Liver (tissue), 8 donors: ENCODE measurements at regions not wholly inside any gene's neighbourhood (a gene's known extent, or its start where the extent isn't known, plus 50 kb on each side); places are given as distances from the start of the nearest gene placed in this dataset.

ENCODE experiments used
- DNase-seq: peaks from one replicate; pipeline ENCODE4 v3.0.0-alpha.2; 2017; ENCODE audit warnings: low spot score
- H3K27ac ChIP-seq, 2 donors: one replicate each; pipeline ENCODE4 v1.7.0; 2013; ENCODE audit warnings: inconsistent platforms in 2 of 2, low read length in 2 of 2, control low read depth in 1 of 2, low read depth in 1 of 2, mild to moderate bottlenecking in 1 of 2
- H3K27me3 ChIP-seq, 4 donors: one replicate each; pipeline versions ENCODE4 v1.6.1 to v1.7.0; 2013; ENCODE audit warnings: low read length in 3 of 4, inconsistent platforms in 1 of 4, mild to moderate bottlenecking in 1 of 4, moderate library complexity in 1 of 4; ENCODE audit not compliant: control insufficient read depth in 4 of 4, insufficient read depth in 4 of 4
- H3K36me3 ChIP-seq, 4 donors: one replicate each; pipeline versions ENCODE4 v1.6.1 to v1.7.0; 2013; ENCODE audit warnings: low read length in 3 of 4, mild to moderate bottlenecking in 3 of 4, low read depth in 1 of 4, moderate library complexity in 1 of 4; ENCODE audit not compliant: control insufficient read depth in 4 of 4, insufficient read depth in 3 of 4
- H3K4me1 ChIP-seq, 4 donors: one replicate each; pipeline versions ENCODE4 v1.6.1 to v1.7.0; 2013; ENCODE audit warnings: low read length in 3 of 4, mild to moderate bottlenecking in 3 of 4, moderate library complexity in 1 of 4; ENCODE audit not compliant: control insufficient read depth in 4 of 4, insufficient read depth in 4 of 4
- H3K4me3 ChIP-seq, 3 donors: one replicate each; pipeline versions ENCODE4 v1.6.1 to v1.7.0; 2013; ENCODE audit warnings: low read length in 3 of 3, control low read depth in 1 of 3, low read depth in 1 of 3, mild to moderate bottlenecking in 1 of 3
- H3K9ac ChIP-seq, 2 donors: one replicate each; pipeline ENCODE4 v1.7.0; 2013; ENCODE audit warnings: low read length in 2 of 2, mild to moderate bottlenecking in 2 of 2, moderate library complexity in 2 of 2, control low read depth in 1 of 2, low read depth in 1 of 2
- H3K9me3 ChIP-seq, 4 donors: one replicate each; pipeline versions ENCODE4 v1.6.1 to v1.7.0; 2013; ENCODE audit warnings: low read length in 3 of 4; ENCODE audit not compliant: control insufficient read depth in 4 of 4
- EGR1 ChIP-seq, 2 donors: IDR thresholded peaks; 2 replicates each; pipeline ENCODE4 v1.6.1; 2016 to 2018; ENCODE audit warnings: antibody characterized with exemption in 2 of 2, low read depth in 2 of 2
- FOXA2 ChIP-seq: IDR thresholded peaks from 2 replicates; pipeline ENCODE4 v1.6.1; 2016; ENCODE audit warnings: antibody characterized with exemption
- GABPA ChIP-seq, 2 donors: IDR thresholded peaks in 1 of 2; conservative IDR thresholded peaks in 1 of 2; 2 replicates each; pipeline ENCODE4 v1.6.1; 2016; ENCODE audit warnings: antibody characterized with exemption in 2 of 2, mild to moderate bottlenecking in 1 of 2, moderate library complexity in 1 of 2
- HNF4A ChIP-seq, 2 donors: conservative IDR thresholded peaks; 2 replicates each; pipeline ENCODE4 v1.6.1; 2016; ENCODE audit warnings: antibody characterized with exemption in 2 of 2, mild to moderate bottlenecking in 2 of 2
- HNF4G ChIP-seq: IDR thresholded peaks from 2 replicates; pipeline ENCODE4 v1.6.1; 2016; ENCODE audit warnings: antibody characterized with exemption
- JUND ChIP-seq, 2 donors: IDR thresholded peaks; 2 replicates each; pipeline ENCODE4 v1.6.1; 2016; ENCODE audit warnings: antibody characterized with exemption in 2 of 2
- NR2F2 ChIP-seq: IDR thresholded peaks from 2 replicates; pipeline ENCODE4 v1.6.1; 2016; ENCODE audit warnings: antibody characterized with exemption
- RXRA ChIP-seq, 2 donors: IDR thresholded peaks; 2 replicates each; pipeline ENCODE4 v1.6.1; 2017 to 2018; ENCODE audit warnings: antibody characterized with exemption in 2 of 2, mild to moderate bottlenecking in 1 of 2
- SP1 ChIP-seq: IDR thresholded peaks from 2 replicates; pipeline ENCODE4 v1.6.1; 2018; ENCODE audit warnings: antibody characterized with exemption, mild to moderate bottlenecking
- TAF1 ChIP-seq: conservative IDR thresholded peaks from 2 replicates; pipeline ENCODE4 v1.6.1; 2016; ENCODE audit warnings: antibody characterized with exemption, mild to moderate bottlenecking
- YY1 ChIP-seq: IDR thresholded peaks from 2 replicates; pipeline ENCODE4 v1.6.1; 2016; ENCODE audit warnings: antibody characterized with exemption, mild to moderate bottlenecking
- WGBS: extraction: QIAGEN DNeasy Blood & Tissue Kit; methylation state at CpG from one replicate; pipeline ENCODE4 v1.1.7; 2013; 5-methylcytosine and 5-hydroxymethylcytosine counted together
- TF ChIP-seq, protein P1 (sequence below): IDR thresholded peaks from 2 replicates; pipeline ENCODE4 v1.6.1; 2016; ENCODE audit warnings: antibody characterized with exemption, mild to moderate bottlenecking
- TF ChIP-seq, protein P2 (sequence below): IDR thresholded peaks from 2 replicates; pipeline ENCODE4 v1.6.1; 2016; ENCODE audit warnings: antibody characterized with exemption
- TF ChIP-seq, protein P3 (sequence below): fragments of 150-350 bp; IDR thresholded peaks from 2 replicates; pipeline ENCODE4 v1.5.1; 2017; ENCODE audit warnings: improper control_type of control experiment, low read depth, low read length; ENCODE audit not compliant: missing input control
- TF ChIP-seq, protein P4 (sequence below): IDR thresholded peaks from 2 replicates; pipeline ENCODE4 v1.6.1; 2016; ENCODE audit warnings: antibody characterized with exemption
- TF ChIP-seq, protein P5 (sequence below): IDR thresholded peaks from 2 replicates; pipeline ENCODE4 v1.6.1; 2016; ENCODE audit warnings: antibody characterized with exemption
- donor health status: healthy.
- donor health status: healthy.
- donor health status: healthy.
- donor health status: healthy.
- donor health status: healthy.

DNA sequence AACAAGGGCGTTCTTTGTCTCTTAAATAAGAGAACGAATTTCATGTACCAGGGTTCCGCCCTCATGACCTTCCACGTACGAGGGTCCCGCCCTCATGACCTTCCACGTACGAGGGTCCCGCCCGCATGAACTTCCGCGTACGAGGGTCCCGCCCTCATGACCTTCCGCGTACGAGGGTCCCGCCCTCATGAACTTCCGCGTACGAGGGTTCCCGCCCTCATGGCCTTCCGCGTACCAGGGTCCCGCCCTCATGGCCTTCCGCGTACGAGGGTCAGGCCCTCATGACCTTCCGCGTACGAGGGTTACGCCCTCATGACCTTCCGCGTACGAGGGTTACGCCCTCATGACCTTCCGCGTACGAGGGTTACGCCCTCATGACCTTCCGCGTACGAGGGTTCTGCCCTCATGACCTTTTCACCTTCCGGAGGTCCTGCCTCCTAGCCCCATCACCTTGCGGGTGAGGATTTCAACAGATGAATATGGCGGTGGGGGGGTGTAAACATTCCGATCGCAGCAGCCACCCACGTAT lies 273.9 kb upstream of the ADAMTS16 start:
- no peak overlapping the region for H3K4me3 ChIP-seq
- no peaks in the 10 kb centered on the region for H3K36me3 ChIP-seq
- no peaks in the 10 kb centered on the region for H3K4me1 ChIP-seq
- H3K9ac ChIP-seq: no peak overlapping the region
- DNase-seq: no peak
- no peaks in the 10 kb centered on the region for H3K9me3 ChIP-seq
- TF ChIP-seq GABPA (IDR thresholded peaks at IDR 0.05 in 1 of 2, conservative IDR thresholded peaks at IDR 0.05 in 1 of 2) (no peak), EGR1 (IDR thresholded peaks at IDR 0.05; ENCODE audit: low read depth in 2 of 2) (no peak), YY1 (no peak), HNF4G (no peak), RXRA (IDR thresholded peaks at IDR 0.05) (no peak), NR2F2 (no peak), HNF4A (conservative IDR thresholded peaks at IDR 0.05) (no peak), SP1 (no peak), JUND (IDR thresholded peaks at IDR 0.05) (no peak), TAF1 (no peak), FOXA2 (no peak)
- TF ChIP-seq, protein P1, sequence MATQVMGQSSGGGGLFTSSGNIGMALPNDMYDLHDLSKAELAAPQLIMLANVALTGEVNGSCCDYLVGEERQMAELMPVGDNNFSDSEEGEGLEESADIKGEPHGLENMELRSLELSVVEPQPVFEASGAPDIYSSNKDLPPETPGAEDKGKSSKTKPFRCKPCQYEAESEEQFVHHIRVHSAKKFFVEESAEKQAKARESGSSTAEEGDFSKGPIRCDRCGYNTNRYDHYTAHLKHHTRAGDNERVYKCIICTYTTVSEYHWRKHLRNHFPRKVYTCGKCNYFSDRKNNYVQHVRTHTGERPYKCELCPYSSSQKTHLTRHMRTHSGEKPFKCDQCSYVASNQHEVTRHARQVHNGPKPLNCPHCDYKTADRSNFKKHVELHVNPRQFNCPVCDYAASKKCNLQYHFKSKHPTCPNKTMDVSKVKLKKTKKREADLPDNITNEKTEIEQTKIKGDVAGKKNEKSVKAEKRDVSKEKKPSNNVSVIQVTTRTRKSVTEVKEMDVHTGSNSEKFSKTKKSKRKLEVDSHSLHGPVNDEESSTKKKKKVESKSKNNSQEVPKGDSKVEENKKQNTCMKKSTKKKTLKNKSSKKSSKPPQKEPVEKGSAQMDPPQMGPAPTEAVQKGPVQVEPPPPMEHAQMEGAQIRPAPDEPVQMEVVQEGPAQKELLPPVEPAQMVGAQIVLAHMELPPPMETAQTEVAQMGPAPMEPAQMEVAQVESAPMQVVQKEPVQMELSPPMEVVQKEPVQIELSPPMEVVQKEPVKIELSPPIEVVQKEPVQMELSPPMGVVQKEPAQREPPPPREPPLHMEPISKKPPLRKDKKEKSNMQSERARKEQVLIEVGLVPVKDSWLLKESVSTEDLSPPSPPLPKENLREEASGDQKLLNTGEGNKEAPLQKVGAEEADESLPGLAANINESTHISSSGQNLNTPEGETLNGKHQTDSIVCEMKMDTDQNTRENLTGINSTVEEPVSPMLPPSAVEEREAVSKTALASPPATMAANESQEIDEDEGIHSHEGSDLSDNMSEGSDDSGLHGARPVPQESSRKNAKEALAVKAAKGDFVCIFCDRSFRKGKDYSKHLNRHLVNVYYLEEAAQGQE: no peak
- TF ChIP-seq, protein P2, sequence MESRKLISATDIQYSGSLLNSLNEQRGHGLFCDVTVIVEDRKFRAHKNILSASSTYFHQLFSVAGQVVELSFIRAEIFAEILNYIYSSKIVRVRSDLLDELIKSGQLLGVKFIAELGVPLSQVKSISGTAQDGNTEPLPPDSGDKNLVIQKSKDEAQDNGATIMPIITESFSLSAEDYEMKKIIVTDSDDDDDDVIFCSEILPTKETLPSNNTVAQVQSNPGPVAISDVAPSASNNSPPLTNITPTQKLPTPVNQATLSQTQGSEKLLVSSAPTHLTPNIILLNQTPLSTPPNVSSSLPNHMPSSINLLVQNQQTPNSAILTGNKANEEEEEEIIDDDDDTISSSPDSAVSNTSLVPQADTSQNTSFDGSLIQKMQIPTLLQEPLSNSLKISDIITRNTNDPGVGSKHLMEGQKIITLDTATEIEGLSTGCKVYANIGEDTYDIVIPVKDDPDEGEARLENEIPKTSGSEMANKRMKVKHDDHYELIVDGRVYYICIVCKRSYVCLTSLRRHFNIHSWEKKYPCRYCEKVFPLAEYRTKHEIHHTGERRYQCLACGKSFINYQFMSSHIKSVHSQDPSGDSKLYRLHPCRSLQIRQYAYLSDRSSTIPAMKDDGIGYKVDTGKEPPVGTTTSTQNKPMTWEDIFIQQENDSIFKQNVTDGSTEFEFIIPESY: no peak
- TF ChIP-seq, protein P3, sequence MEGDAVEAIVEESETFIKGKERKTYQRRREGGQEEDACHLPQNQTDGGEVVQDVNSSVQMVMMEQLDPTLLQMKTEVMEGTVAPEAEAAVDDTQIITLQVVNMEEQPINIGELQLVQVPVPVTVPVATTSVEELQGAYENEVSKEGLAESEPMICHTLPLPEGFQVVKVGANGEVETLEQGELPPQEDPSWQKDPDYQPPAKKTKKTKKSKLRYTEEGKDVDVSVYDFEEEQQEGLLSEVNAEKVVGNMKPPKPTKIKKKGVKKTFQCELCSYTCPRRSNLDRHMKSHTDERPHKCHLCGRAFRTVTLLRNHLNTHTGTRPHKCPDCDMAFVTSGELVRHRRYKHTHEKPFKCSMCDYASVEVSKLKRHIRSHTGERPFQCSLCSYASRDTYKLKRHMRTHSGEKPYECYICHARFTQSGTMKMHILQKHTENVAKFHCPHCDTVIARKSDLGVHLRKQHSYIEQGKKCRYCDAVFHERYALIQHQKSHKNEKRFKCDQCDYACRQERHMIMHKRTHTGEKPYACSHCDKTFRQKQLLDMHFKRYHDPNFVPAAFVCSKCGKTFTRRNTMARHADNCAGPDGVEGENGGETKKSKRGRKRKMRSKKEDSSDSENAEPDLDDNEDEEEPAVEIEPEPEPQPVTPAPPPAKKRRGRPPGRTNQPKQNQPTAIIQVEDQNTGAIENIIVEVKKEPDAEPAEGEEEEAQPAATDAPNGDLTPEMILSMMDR: no peak
- TF ChIP-seq, protein P4, sequence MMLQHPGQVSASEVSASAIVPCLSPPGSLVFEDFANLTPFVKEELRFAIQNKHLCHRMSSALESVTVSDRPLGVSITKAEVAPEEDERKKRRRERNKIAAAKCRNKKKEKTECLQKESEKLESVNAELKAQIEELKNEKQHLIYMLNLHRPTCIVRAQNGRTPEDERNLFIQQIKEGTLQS: no peak
- TF ChIP-seq, protein P5, sequence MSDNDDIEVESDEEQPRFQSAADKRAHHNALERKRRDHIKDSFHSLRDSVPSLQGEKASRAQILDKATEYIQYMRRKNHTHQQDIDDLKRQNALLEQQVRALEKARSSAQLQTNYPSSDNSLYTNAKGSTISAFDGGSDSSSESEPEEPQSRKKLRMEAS: no peak
- WGBS: 95% methylated on average over 49 of the region's 49 CpGs
- H3K27me3 ChIP-seq: no peaks in the 10 kb centered on the region
- H3K27ac ChIP-seq: no peak overlapping the region

DNA sequence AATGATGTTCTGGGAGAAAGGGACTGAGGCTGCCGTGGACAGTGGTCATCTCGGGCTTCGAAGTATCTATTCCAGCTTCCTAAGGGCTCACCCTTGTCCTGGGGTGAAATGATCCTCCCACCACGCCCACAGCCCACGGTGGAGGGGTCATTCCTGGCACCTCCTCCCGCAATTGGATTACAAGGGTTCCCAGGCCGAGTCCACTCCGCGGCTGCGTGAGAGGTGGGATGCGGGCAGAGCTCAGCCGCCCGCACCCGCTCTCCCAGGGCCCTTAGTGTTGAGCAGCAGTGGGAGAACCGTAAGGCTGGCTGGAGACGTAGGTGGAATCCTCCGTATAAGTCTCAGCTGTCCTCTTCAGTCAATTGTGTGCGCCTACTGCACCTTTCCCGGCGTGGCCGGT lies 273.3 kb upstream of the ADAMTS16 start:
- Histone ChIP-seq H3K36me3 (no peaks in the 10 kb centered on the region), H3K9ac (no peak overlapping the region), H3K27me3 (no peaks in the 10 kb centered on the region), H3K27ac (no peak overlapping the region), H3K4me3 (no peak overlapping the region), H3K9me3 (no peaks in the 10 kb centered on the region), H3K4me1 (no peaks in the 10 kb centered on the region)
- no peak for DNase-seq
- WGBS: 95% methylated on average over 21 of the region's 21 CpGs
- TF ChIP-seq RXRA (IDR thresholded peaks at IDR 0.05) (no peak), NR2F2 (no peak), HNF4A (conservative IDR thresholded peaks at IDR 0.05) (no peak), YY1 (no peak), EGR1 (IDR thresholded peaks at IDR 0.05; ENCODE audit: low read depth in 2 of 2) (no peak)
- TF ChIP-seq, protein P4: no peak
- TF ChIP-seq, protein P5: no peak
- TF ChIP-seq, protein P2: no peak
- TF ChIP-seq, protein P3: no peak
